ENCODE measurements at regions not wholly inside any gene's neighbourhood (a gene's known extent, or its start where the extent isn't known, plus 50 kb on each side); places are given as distances from the start of the nearest gene placed in this dataset.
"Not testable (repeated sequence)": the region's sequence is repeated elsewhere in the genome, so short reads cannot be mapped to it uniquely, and the experiment has no call there.

- no peak for DNase-seq (ENCODE audit: low read depth in 2 of 3, low spot score in 2 of 3)
Measured at GRCh38 chr14:84303140-84303539, 1226.8 kb upstream of the FLRT2 start.

- DNase-seq (ENCODE audit: low read depth in 2 of 3, low spot score in 2 of 3): no peak
Measured at GRCh38 chr14:84312551-84312950, 1217.4 kb upstream of the FLRT2 start.

- no peak for DNase-seq (ENCODE audit: low read depth in 2 of 3, low spot score in 2 of 3)
Measured at GRCh38 chr14:84323450-84323849, 1206.5 kb upstream of the FLRT2 start.

GRCh38 chr14:84323978-84324377, 1206.0 kb upstream of the FLRT2 start:
- no peak for DNase-seq (ENCODE audit: low read depth in 2 of 3, low spot score in 2 of 3)

GRCh38 chr14:84336433-84336832, 1193.5 kb upstream of the FLRT2 start:
- DNase-seq (ENCODE audit: low read depth in 2 of 3, low spot score in 2 of 3): no peak

- DNase-seq (ENCODE audit: low read depth in 2 of 3, low spot score in 2 of 3): no peak
Measured at GRCh38 chr14:84340938-84341337, 1189.0 kb upstream of the FLRT2 start.

- not testable (repeated sequence) for DNase-seq (ENCODE audit: low read depth in 2 of 3, low spot score in 2 of 3)
Measured at GRCh38 chr14:84341867-84342266, 1188.1 kb upstream of the FLRT2 start.

- no peak for DNase-seq (ENCODE audit: low read depth in 2 of 3, low spot score in 2 of 3)
Measured at GRCh38 chr14:84343656-84344055, 1186.3 kb upstream of the FLRT2 start.

- DNase-seq (ENCODE audit: low read depth in 2 of 3, low spot score in 2 of 3): no peak
Measured at GRCh38 chr14:84351646-84352045, 1178.3 kb upstream of the FLRT2 start.

- DNase-seq (ENCODE audit: low read depth in 2 of 3, low spot score in 2 of 3): no peak
Measured at GRCh38 chr14:84361476-84361875, 1168.5 kb upstream of the FLRT2 start.

- no peak for DNase-seq (ENCODE audit: low read depth in 2 of 3, low spot score in 2 of 3)
Measured at GRCh38 chr14:84375235-84375634, 1154.7 kb upstream of the FLRT2 start.

- no peak for DNase-seq (ENCODE audit: low read depth in 2 of 3, low spot score in 2 of 3)
Measured at GRCh38 chr14:84390010-84390409, 1139.9 kb upstream of the FLRT2 start.

- DNase-seq (ENCODE audit: low read depth in 2 of 3, low spot score in 2 of 3): no peak
Measured at GRCh38 chr14:84397631-84398030, 1132.3 kb upstream of the FLRT2 start.

- no peak for DNase-seq (ENCODE audit: low read depth in 2 of 3, low spot score in 2 of 3)
Measured at GRCh38 chr14:84399296-84399910, 1130.5 kb upstream of the FLRT2 start.

- no peak for DNase-seq (ENCODE audit: low read depth in 2 of 3, low spot score in 2 of 3)
Measured at GRCh38 chr14:84401631-84402030, 1128.3 kb upstream of the FLRT2 start.

- no peak for DNase-seq (ENCODE audit: low read depth in 2 of 3, low spot score in 2 of 3)
Measured at GRCh38 chr14:84403585-84403984, 1126.4 kb upstream of the FLRT2 start.

GRCh38 chr14:84404246-84404645, 1125.7 kb upstream of the FLRT2 start:
- no peak for DNase-seq (ENCODE audit: low read depth in 2 of 3, low spot score in 2 of 3)

- DNase-seq (ENCODE audit: low read depth in 2 of 3, low spot score in 2 of 3): no peak
Measured at GRCh38 chr14:84409435-84409834, 1120.5 kb upstream of the FLRT2 start.

- no peak for DNase-seq (ENCODE audit: low read depth in 2 of 3, low spot score in 2 of 3)
Measured at GRCh38 chr14:84410344-84410743, 1119.6 kb upstream of the FLRT2 start.

GRCh38 chr14:84420221-84420620, 1109.7 kb upstream of the FLRT2 start:
- no peak for DNase-seq (ENCODE audit: low read depth in 2 of 3, low spot score in 2 of 3)

- no peak for DNase-seq (ENCODE audit: low read depth in 2 of 3, low spot score in 2 of 3)
Measured at GRCh38 chr14:84421621-84422020, 1108.3 kb upstream of the FLRT2 start.

GRCh38 chr14:84425968-84426367, 1104.0 kb upstream of the FLRT2 start:
- DNase-seq (ENCODE audit: low read depth in 2 of 3, low spot score in 2 of 3): no peak

- DNase-seq (ENCODE audit: low read depth in 2 of 3, low spot score in 2 of 3): no peak
Measured at GRCh38 chr14:84432676-84433075, 1097.3 kb upstream of the FLRT2 start.

GRCh38 chr14:84433961-84434360, 1096.0 kb upstream of the FLRT2 start:
- no peak for DNase-seq (ENCODE audit: low read depth in 2 of 3, low spot score in 2 of 3)

Measured in activated CD8-positive, alpha-beta memory T cell treated with anti-CD3 and anti-CD28 coated beads for 48 hours (primary cell).